D721Med (cell line): ENCODE measurements at regions not wholly inside any gene's neighbourhood (a gene's known extent, or its start where the extent isn't known, plus 50 kb on each side); places are given as distances from the start of the nearest gene placed in this dataset.

Experiments used
- DNase-seq: peaks from one replicate; pipeline ENCODE4 v3.0.0; 2011; ENCODE audit warnings: low spot score; ENCODE audit not compliant: insufficient read length
- FAIRE-seq: peaks from 2 replicates; lab custom pipeline; 2011; peaks lifted over from hg19 to GRCh38; lab: Jason Lieb, UNC
- TF ChIP-seq, protein P1 (sequence below): IDR thresholded peaks from 2 replicates; pipeline ENCODE4 v1.5.1; 2012; ENCODE audit warnings: mild to moderate bottlenecking, control low read depth; ENCODE audit not compliant: insufficient read depth; ENCODE audit errors: missing control alignments

DNA sequence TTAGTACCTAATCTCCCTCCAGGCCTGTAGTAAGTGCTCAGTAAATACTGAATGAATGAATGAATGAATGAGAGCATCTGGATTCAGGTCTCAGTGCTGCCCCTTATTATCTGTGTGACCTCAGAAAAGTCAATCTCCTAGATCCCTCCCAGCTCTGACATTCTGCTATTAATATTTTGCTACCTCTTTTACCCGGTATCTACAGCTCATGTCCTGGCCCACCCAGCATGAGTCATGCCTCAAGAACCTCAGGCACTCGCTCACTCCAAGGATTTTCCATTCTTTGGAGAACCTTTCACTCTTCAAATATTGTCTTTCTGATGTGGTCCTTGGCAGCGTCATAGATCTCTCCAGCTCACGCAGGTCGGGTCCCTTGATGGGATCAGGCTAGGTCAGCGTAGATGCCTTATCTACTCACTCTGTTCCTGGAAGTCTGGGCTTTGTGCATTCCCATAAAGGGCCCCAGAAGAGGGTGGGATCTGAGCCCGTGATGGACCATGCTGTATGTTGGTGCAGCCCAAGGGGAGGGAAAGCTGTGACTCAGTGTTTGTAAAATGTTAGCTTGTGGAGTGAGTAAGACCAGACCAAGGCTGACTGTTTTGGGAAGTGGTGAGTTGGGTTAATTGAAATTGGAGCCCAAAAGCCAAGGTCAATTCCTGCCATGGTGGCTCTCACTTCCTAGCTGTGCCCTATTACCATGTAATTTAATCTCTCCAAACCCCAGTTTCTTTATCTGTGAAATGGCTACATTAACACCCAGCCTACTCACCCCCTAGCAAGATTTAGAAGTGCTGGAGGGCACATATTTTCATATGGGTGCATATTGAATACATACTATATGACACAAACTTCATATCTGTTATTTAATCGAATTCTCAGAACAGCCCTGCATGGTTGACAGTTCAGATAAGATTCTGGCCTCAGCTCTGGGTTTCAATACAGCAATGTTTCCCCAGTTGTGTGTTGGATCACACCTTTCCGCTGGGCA is 214.1 kb upstream of the USP24 start:
- no peak for FAIRE-seq
- TF ChIP-seq, protein P1, sequence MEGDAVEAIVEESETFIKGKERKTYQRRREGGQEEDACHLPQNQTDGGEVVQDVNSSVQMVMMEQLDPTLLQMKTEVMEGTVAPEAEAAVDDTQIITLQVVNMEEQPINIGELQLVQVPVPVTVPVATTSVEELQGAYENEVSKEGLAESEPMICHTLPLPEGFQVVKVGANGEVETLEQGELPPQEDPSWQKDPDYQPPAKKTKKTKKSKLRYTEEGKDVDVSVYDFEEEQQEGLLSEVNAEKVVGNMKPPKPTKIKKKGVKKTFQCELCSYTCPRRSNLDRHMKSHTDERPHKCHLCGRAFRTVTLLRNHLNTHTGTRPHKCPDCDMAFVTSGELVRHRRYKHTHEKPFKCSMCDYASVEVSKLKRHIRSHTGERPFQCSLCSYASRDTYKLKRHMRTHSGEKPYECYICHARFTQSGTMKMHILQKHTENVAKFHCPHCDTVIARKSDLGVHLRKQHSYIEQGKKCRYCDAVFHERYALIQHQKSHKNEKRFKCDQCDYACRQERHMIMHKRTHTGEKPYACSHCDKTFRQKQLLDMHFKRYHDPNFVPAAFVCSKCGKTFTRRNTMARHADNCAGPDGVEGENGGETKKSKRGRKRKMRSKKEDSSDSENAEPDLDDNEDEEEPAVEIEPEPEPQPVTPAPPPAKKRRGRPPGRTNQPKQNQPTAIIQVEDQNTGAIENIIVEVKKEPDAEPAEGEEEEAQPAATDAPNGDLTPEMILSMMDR, result no peak
- DNase-seq, result no peak

DNA sequence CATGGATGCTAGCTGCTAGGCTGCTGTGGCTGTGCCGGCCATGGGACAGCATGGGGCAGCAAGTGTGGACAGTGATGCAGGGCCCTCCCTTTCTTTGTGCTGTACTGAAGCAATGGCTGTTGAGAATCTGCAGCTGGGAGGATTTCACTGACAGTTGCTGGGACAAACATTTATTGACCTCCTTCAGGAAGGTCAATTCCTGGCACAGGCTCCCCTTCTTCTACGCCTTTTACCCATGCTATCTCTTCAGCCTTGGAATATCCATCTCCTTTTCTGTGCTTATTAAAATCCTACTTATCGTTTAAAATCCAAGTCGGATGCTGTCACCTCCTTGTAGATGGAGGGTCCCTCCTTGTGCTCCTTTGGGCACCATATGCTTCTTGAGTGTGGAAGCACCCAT is 213.1 kb upstream of the USP24 start:
- DNase-seq, result no peak
- TF ChIP-seq, protein P1, result no peak
- FAIRE-seq, result no peak

DNA sequence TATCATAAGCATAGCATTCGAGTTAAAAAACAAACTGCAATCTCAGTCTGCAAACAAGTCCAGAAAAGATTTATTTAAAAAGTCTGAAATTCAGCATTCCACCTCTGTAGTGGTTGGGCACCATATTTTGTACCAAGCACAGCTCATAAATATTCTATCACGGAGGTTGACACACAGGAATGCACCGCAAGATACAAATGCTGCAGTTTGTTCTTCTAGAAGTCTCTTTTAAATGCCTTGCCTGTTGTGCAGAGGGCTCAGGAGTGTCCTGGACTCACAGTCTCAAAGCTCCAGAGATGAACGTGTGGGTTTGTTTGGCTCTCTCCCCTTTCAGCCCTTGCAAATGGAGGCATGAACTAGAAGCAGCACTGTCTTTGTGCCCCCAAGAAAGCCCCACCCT is 212.4 kb upstream of the USP24 start:
- FAIRE-seq, result no peak
- TF ChIP-seq, protein P1, result no peak
- DNase-seq, result no peak

DNA sequence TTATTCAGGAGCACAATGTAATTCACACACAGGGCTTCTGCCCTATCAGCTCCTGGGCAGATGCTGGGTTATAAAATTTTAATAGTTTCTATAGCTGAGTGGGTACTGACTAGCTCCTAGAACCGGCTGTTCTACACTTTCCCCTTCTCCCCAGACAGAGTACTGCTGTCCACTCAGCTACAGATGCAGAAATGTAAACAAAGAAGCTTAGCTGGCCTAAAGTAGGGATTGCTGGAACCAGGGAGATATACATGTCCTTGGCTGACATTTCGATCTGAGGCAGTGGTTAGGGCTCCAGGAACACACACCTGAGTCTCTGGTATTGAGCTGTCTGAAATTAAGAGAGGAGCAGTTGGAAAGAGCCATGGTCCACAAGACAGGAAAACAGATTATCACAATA is 211.5 kb upstream of the USP24 start:
- no peak for DNase-seq
- TF ChIP-seq, protein P1, result no peak
- FAIRE-seq, result no peak

DNA sequence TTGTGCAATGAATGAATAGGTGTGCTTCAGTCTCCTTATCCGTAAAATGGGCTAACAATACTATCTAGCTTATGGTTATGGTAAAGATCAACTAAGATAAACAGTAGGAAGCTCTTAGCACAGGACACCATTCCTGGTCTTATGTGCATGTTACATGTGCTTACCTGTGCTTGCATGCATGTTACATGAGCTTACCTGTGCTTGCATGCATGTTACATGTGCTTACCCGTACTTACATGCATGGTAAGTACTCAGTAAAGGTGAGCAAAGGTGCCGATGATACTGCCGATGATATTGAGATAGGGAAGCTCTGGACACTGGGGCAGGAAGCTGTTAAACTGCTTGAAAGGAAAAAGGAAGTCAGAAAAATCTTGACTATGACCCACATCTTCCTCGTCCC is 211.0 kb upstream of the USP24 start:
- TF ChIP-seq, protein P1, result no peak
- FAIRE-seq, result no peak
- no peak for DNase-seq

DNA sequence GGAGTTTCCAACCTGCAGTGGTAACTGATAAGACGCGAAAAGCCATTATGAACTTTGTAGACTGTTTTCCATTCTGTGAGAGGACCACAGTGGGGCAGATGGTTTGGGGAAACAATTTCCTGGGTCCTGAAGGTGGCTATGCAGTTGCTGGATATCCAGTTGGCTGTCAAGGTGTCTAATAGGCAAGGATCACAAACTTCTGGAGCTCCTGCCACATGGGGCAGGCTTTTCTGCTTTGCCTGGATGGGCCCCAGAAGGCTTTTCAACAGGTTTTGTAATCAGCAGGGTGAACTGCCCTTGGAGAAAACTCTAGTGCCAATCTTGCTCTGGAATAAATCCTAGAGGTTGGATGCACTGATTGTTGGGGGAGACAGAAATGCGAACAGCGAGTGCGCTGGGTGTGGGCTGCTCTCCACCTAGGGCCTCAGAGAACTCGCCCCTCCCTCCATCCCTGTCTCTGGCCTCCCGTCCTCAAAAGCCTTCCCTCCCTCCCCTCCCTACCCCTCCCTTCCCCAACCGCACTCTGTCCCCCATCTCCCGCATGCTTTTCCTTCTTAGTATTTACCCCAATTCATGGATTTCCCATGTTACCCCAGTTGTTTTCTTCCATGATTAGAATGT is 210.3 kb upstream of the USP24 start:
- FAIRE-seq, result no peak
- no peak for DNase-seq

More for the DNA sequence above, 210.3 kb upstream of the USP24 start:
- TF ChIP-seq, protein P1, result no peak
